ENCODE measurements at regions not wholly inside any gene's neighbourhood (a gene's known extent, or its start where the extent isn't known, plus 50 kb on each side); places are given as distances from the start of the nearest gene placed in this dataset.

DNA sequence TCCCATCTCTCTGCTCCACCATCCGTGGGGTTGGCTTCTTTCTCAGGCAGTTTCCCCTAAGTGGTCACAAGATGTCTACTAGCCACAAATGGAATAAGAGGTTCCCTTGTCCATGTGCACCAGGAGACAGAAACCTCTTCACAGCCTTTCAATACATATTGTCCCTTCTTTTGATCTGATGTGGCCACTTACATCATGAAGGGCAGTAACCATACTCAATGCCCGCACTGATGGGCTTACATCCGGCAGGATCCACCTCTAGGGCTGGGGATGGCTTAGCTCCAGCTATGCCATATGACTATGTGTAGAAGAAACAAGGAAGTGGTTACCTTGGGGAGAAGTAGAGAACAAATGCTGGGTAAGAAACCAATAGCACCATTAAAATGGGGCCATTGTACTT lies 64.4 kb downstream of the PLEKHG1 start:
- TF ChIP-seq, protein P1, sequence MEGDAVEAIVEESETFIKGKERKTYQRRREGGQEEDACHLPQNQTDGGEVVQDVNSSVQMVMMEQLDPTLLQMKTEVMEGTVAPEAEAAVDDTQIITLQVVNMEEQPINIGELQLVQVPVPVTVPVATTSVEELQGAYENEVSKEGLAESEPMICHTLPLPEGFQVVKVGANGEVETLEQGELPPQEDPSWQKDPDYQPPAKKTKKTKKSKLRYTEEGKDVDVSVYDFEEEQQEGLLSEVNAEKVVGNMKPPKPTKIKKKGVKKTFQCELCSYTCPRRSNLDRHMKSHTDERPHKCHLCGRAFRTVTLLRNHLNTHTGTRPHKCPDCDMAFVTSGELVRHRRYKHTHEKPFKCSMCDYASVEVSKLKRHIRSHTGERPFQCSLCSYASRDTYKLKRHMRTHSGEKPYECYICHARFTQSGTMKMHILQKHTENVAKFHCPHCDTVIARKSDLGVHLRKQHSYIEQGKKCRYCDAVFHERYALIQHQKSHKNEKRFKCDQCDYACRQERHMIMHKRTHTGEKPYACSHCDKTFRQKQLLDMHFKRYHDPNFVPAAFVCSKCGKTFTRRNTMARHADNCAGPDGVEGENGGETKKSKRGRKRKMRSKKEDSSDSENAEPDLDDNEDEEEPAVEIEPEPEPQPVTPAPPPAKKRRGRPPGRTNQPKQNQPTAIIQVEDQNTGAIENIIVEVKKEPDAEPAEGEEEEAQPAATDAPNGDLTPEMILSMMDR (IDR thresholded peaks at IDR 0.05): no peak
- no peak for TF ChIP-seq POLR2A (IDR thresholded peaks at IDR 0.05)
